Adipocyte (in vitro differentiated cells): ENCODE measurements at regions not wholly inside any gene's neighbourhood (a gene's known extent, or its start where the extent isn't known, plus 50 kb on each side); places are given as distances from the start of the nearest gene placed in this dataset.
"Not testable (repeated sequence)": the region's sequence is repeated elsewhere in the genome, so short reads cannot be mapped to it uniquely, and the experiment has no call there.

Source experiments
- DNase-seq: peaks from one replicate; pipeline ENCODE4 v3.0.0-alpha.2; 2015; ENCODE audit warnings: low read depth
- H3K27me3 ChIP-seq: replicated peaks from 2 replicates; pipeline ENCODE4 v1.7.0; 2013; ENCODE audit warnings: mild to moderate bottlenecking, low read length, moderate library complexity; ENCODE audit not compliant: control insufficient read depth, insufficient read depth
- H3K36me3 ChIP-seq: 2 replicates; pipeline ENCODE4 v1.7.0; 2013; ENCODE audit warnings: low read length, mild to moderate bottlenecking, moderate library complexity; ENCODE audit not compliant: control insufficient read depth, insufficient read depth, severe bottlenecking
- H3K4me1 ChIP-seq: 2 replicates; pipeline ENCODE4 v1.7.0; 2013; ENCODE audit warnings: mild to moderate bottlenecking, low read length, moderate library complexity; ENCODE audit not compliant: control insufficient read depth, insufficient read depth
- H3K4me3 ChIP-seq: 2 replicates; pipeline ENCODE4 v1.7.0; 2013; ENCODE audit warnings: mild to moderate bottlenecking, low read length, moderate library complexity
- H3K9ac ChIP-seq: 2 replicates; pipeline ENCODE4 v1.7.0; 2013; ENCODE audit warnings: mild to moderate bottlenecking, low read length, moderate library complexity
- H3K9me3 ChIP-seq: 2 replicates; pipeline ENCODE4 v1.7.0; 2013; ENCODE audit warnings: mild to moderate bottlenecking, low read length, moderate library complexity; ENCODE audit not compliant: control insufficient read depth

DNA sequence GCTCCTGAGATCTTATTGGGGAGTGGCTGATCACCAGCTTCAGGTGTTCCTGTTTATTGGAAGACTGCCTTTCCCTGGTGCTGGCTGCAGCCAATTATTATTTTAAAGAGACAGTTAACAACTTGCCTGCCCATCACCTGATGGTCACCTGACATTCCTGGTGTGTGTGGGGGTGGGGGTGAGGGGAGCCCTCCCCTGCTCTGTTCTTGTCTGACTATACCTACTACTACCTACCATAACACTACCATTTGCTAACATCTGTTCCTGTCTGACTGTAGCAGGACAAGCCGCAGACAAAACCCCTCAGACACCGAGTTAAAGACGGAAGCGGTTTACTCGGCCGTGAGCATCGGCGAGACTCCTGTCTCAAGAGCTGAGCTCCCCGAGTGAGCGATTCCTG is 54.9 kb upstream of the NBPF3 start:
- Histone ChIP-seq H3K27me3 (peaks cover 43% of the 10 kb centered on the region), H3K4me1 (no peaks in the 10 kb centered on the region), H3K36me3 (no peaks in the 10 kb centered on the region), H3K4me3 (no peak overlapping the region), H3K9me3 (peaks cover 15% of the 10 kb centered on the region), H3K9ac (no peak overlapping the region)
- no peak for DNase-seq

DNA sequence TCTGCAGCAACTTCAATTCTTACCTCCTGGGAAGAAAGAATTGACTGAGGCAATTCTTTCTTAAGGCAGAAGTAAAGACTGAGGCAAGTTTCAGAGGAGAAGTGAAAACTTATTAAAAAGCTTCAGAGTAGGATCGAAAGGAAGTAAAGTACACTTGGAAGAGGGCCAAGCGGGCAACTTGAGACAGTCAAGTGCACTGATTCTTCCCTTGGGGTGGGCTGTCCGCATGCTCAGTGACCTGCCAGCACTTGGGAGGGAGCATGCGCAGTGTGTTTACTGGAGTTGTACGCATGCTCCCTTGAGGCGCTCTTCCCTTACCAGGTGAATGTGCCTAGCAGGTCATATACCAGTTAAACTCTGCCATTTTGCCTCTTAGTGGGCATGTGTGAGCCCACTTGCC is 55.3 kb upstream of the NBPF3 start:
- H3K27me3 ChIP-seq, result peaks cover 43% of the 10 kb centered on the region
- H3K9ac ChIP-seq, result no peak overlapping the region
- no peaks in the 10 kb centered on the region for H3K36me3 ChIP-seq
- no peak overlapping the region for H3K4me3 ChIP-seq
- DNase-seq, result no peak
- no peaks in the 10 kb centered on the region for H3K4me1 ChIP-seq
- H3K9me3 ChIP-seq, result peaks cover 17% of the 10 kb centered on the region

DNA sequence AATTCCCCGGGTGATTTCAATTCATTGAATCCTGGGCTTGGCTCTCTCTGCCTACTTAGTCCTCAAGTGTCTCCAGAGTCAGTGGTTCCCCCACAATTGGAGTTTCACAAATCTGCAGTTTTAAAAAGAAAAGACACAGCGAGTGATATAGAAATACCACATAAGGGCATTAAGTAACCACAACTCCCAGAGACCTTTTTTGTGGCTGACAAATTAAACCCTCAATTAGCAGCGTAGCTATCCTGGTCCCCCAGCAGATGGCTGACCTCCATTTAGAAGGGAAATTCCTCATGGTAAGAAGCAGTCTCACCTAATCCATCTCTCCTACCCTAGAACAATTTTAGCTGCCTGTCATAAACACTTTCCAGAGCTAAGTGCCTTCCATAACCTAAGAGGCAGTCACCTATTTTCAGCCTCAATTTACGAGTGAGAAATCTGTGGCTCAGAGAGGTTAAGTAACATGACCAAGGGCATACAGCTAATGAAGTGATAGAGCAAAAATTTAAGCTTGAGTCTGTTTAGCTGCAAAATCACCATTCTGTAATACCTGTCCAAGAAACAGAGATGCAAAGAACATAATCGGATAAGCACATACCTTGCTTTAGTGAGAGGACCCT is 56.0 kb upstream of the NBPF3 start:
- Histone ChIP-seq H3K9me3 (peaks cover 25% of the 10 kb centered on the region), H3K4me1 (no peaks in the 10 kb centered on the region), H3K4me3 (no peak overlapping the region), H3K9ac (no peak overlapping the region), H3K36me3 (no peaks in the 10 kb centered on the region), H3K27me3 (peaks cover 45% of the 10 kb centered on the region)
- no peak for DNase-seq

DNA sequence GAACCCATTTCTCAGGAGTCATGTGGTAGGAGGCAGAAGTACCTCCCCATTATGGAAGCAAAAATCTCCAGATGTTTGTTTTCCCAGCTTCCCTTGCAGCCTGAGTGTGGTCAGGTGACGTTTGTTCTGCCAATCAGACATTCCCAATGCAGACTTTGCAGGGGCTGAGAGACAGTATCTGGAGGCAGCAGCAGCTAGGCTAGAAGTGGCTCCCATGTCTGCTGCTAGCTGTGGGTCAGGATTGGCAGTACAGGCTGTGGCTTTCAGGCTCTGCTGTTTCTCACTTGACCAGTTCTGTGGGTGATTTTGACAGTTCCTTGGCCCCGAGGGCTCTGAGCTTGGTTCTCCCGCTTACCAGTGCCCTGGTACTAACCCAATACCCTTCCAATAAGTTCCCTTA is 58.6 kb upstream of the NBPF3 start:
- H3K4me1 ChIP-seq, result no peaks in the 10 kb centered on the region
- no peaks in the 10 kb centered on the region for H3K36me3 ChIP-seq
- no peak overlapping the region for H3K4me3 ChIP-seq
- peaks cover 31% of the 10 kb centered on the region for H3K9me3 ChIP-seq
- no peak for DNase-seq
- H3K9ac ChIP-seq, result no peak overlapping the region
- peaks cover 47% of the 10 kb centered on the region for H3K27me3 ChIP-seq

DNA sequence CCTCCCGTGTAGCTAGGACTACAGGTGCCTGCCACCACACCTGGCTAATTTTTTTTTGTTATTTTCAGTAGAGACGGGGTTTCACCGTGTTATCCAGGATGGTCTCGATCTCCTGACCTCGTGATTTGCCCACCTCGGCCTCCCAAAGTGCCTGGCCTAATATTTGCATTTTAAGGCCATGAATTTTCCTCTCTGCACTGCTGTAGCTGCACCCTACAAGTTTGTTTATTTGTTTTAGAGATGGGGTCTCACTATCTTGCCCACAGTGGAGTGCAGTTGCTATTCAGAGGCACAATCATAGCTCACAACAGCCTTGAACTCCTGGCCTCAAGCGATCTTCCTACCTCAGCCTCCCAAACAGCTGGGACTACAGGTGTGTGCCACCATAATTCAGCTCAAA is 59.8 kb upstream of the NBPF3 start:
- not testable (repeated sequence) for DNase-seq, H3K4me1 ChIP-seq, H3K4me3 ChIP-seq, H3K36me3 ChIP-seq, H3K9ac ChIP-seq
- Histone ChIP-seq H3K9me3 (peaks cover 31% of the 10 kb centered on the region), H3K27me3 (peaks cover 44% of the 10 kb centered on the region)

DNA sequence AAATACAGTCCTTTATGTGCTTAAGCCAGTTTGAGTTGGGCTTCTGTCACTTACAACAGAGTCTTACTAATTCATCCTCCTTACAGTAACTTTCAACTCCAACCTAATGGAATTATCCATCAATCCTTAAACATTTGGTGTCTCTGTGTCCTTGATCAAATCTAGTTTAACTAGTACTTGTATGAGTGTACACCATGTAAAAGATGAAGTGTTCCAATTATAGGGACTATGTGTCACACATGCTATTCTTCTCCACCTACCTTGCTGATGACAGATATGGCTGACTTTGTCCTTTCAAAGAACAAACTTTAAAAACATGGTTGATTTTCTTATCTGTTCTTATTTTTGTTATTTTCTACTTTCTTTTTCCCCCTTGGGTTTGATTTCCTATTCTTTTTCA is 60.4 kb upstream of the NBPF3 start:
- no peaks in the 10 kb centered on the region for H3K36me3 ChIP-seq
- H3K4me1 ChIP-seq, result no peaks in the 10 kb centered on the region
- peaks cover 31% of the 10 kb centered on the region for H3K9me3 ChIP-seq
- H3K9ac ChIP-seq, result no peak overlapping the region
- H3K27me3 ChIP-seq, result peaks cover 38% of the 10 kb centered on the region
- H3K4me3 ChIP-seq, result no peak overlapping the region
- no peak for DNase-seq

DNA sequence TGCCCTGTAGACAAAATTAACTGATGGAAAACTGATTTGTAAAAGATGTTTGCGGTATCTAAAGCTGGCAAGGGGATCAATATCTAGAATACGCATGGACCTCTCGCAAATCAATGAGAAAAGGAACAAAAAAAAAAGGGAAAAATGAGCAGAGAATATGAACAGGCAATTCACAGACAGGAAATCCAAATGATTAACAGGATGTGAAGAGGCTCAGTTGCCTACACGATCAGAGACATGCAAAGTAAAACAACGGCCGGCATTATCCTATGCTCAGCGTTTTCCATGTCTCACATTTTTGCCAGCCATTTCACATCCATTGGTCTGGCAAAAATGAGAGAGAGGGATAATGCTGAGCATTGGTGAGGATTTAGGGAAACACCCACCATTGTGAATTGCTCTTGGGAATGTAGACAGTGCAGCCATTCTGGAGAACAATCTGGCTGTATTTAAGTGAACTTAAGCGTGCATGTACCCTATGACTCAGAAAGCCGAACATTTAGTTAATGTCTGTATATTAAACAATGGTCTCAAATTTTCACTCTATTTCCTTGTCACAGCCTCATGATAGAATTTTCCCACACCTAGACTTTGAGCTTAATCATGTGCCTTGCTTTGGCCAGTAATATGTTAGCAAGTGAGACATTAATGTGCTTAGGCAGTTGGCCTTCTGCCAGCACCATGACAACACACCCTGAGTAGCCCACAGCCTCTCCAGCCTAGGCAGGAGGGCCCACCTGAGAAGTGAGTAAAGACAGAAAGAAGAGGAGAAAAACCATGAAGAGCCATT is 61.0 kb upstream of the NBPF3 start:
- Histone ChIP-seq H3K36me3 (no peaks in the 10 kb centered on the region), H3K9ac (no peak overlapping the region), H3K4me3 (no peak overlapping the region), H3K4me1 (no peaks in the 10 kb centered on the region), H3K27me3 (peaks cover 32% of the 10 kb centered on the region), H3K9me3 (peaks cover 31% of the 10 kb centered on the region)
- no peak for DNase-seq

DNA sequence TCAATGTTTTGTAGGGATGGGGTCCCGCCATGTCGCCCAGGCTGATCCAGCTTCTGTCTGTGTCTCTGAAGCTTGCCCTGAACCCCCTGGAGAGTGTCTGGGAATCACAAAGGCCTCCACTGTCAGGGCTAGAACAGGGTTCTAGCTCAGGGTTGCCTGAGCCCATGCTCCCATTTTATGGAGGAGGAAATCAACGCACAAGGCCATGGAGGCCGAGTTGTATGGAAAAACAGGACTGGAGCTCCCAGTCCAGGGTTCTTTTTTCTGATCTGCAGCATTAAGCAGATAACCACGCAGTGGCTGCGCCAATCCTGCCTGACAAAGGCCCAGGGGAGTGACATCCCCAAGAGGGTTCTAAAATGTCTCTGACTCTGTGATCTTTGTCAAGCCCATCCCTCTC is 67.6 kb upstream of the NBPF3 start:
- Histone ChIP-seq H3K4me3 (no peak overlapping the region), H3K9me3 (no peaks in the 10 kb centered on the region), H3K27me3 (no peaks in the 10 kb centered on the region), H3K4me1 (no peaks in the 10 kb centered on the region), H3K36me3 (no peaks in the 10 kb centered on the region), H3K9ac (no peak overlapping the region)
- DNase-seq, result no peak

DNA sequence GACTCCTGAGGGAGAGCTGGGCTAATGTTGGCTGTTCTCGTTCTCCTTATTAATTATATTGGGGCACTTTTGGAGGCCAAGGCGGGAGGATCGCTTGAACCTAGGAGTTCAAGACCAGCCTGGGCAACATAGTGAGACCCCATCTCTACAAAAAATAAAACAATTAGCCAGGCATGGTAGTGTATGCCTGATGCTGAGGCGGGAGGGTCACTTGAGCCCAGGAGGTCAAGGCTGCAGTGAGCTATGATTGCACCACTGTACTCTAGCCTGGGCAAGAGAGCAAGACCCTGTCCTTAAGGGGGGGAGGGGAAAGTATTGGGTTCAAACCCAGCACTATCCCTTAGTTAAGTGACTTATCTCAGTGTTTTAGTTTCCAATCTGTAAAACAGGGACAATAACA is 70.0 kb upstream of the NBPF3 start:
- DNase-seq, result no peak
- Histone ChIP-seq H3K9me3 (no peaks in the 10 kb centered on the region), H3K9ac (no peak overlapping the region), H3K4me1 (no peaks in the 10 kb centered on the region), H3K4me3 (no peak overlapping the region), H3K27me3 (no peaks in the 10 kb centered on the region), H3K36me3 (no peaks in the 10 kb centered on the region)

DNA sequence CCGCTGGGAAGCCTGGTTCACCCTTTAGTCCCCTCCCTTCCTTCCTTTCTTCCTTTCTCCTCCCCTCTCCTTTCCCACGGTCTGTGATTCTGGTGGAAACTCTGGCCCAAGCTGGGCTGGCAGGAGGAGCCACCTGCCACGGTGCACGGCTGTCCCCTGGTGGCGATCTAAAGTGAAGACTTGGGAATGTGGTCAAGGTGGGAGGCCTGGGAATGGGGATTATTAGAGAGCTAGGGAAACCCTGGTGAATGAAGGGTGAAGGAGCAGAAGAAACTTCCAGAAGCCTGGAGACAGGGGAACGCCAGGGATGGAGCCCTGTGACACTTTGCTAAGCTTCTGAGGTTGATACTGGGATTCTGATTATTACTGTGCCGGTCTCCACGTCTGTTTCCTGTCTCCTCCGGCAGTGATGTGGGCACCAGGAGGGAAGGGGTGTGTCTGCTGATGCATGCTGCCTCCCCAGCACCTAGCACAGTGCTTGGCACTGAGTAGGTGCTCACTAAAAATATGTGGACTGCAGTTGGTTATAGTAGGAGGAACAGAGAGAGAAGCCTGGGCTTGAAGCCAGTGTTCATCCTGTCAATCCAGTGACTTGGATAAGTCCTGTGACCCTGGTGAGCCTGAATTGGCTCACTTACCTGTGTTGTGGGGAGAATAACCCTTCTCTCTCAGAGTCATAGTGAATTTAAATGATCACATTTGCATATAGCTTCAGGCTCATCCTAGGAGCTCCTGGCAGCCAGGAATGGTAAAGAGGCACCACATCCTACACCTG is 71.2 kb upstream of the NBPF3 start:
- no peak overlapping the region for H3K9ac ChIP-seq
- H3K4me3 ChIP-seq, result no peak overlapping the region
- no peaks in the 10 kb centered on the region for H3K27me3 ChIP-seq
- DNase-seq, result peak; percentile 95
- no peaks in the 10 kb centered on the region for H3K9me3 ChIP-seq
- no peaks in the 10 kb centered on the region for H3K36me3 ChIP-seq
- H3K4me1 ChIP-seq, result no peaks in the 10 kb centered on the region

DNA sequence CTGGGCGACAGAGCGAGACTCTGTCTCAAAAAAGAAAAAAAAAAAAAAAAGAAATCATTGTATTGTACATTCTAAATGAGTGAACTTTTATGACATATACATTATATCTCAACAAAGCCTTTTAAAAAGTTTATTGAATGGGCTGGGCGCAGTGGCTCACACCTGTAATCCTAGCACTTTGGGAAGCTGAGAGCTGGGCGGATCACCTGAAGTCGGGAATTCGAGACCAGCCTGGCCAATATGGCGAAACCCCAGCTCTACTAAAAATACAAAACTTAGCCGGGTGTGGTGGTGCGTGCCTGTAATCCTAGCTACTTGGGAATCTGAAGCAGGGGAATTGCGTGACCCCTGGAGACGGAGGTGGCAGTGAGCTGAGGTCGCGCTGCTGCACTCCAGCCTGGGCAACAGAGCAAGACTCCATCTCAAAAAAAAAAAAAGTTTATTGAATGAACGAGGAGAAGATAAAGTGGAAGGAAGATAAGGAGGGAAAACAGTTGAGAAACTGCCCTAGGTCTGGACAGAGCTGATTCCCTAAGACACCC is 71.9 kb upstream of the NBPF3 start:
- H3K9ac ChIP-seq, H3K36me3 ChIP-seq, H3K27me3 ChIP-seq, DNase-seq, H3K4me1 ChIP-seq, H3K9me3 ChIP-seq, H3K4me3 ChIP-seq: not testable (repeated sequence)
